CD14-positive monocyte (primary cell): ENCODE measurements at regions not wholly inside any gene's neighbourhood (a gene's known extent, or its start where the extent isn't known, plus 50 kb on each side); places are given as distances from the start of the nearest gene placed in this dataset.
A peak's percentile ranks its signal among the peaks of the same experiment; 100 is the strongest.

Experiments used
- DNase-seq, 3 donors: peaks; one replicate each; pipeline ENCODE4 v3.0.0-alpha.2; 2011 to 2022
- H2AFZ ChIP-seq: 2 replicates; pipeline ENCODE4 v1.6.0; 2012; ENCODE audit warnings: mild to moderate bottlenecking, low read depth, low read length, inconsistent platforms; ENCODE audit not compliant: insufficient read depth, poor library complexity, severe bottlenecking
- H3K27ac ChIP-seq, 2 donors: 1 replicate in 1 of 2; 2 replicates in 1 of 2; pipeline ENCODE4 v1.5.1; 2012 to 2013; ENCODE audit warnings: low read length in 2 of 2, control low read depth in 1 of 2, inconsistent platforms in 1 of 2, low read depth in 1 of 2, mild to moderate bottlenecking in 1 of 2
- H3K27me3 ChIP-seq, 2 donors: one replicate each; pipeline versions ENCODE4 v1.6.0 to v1.6.1; 2011 to 2013; ENCODE audit warnings: low read length in 2 of 2; ENCODE audit not compliant: control insufficient read depth in 2 of 2, insufficient read depth in 2 of 2
- H3K36me3 ChIP-seq, 2 donors: replicated peaks in 1 of 2; 1 replicate in 1 of 2; 2 replicates in 1 of 2; pipeline versions ENCODE4 v1.5.1 to v1.6.1; 2012 to 2013; ENCODE audit warnings: low read length in 2 of 2, control low read depth in 1 of 2, inconsistent platforms in 1 of 2, mild to moderate bottlenecking in 1 of 2; ENCODE audit not compliant: insufficient read depth in 2 of 2, control insufficient read depth in 1 of 2
- H3K4me1 ChIP-seq, 2 donors: 1 replicate in 1 of 2; 2 replicates in 1 of 2; pipeline versions ENCODE4 v1.5.1 to v1.6.1; 2012 to 2013; ENCODE audit warnings: low read length in 2 of 2, control low read depth in 1 of 2, inconsistent platforms in 1 of 2, mild to moderate bottlenecking in 1 of 2, moderate library complexity in 1 of 2; ENCODE audit not compliant: insufficient read depth in 2 of 2, control insufficient read depth in 1 of 2
- H3K4me2 ChIP-seq: replicated peaks from 2 replicates; pipeline ENCODE3; 2012; ENCODE audit warnings: low read length, moderate library complexity, mild to moderate bottlenecking; ENCODE audit not compliant: poor library complexity, severe bottlenecking; ENCODE audit errors: extremely low read depth
- H3K4me3 ChIP-seq, 3 experiments: fragments of 200-600 bp in 1 of 3; sonication (generic) in 1 of 3; replicated peaks in 1 of 3; 1 replicate in 2 of 3; 2 replicates in 1 of 3; pipeline ENCODE4 v1.5.1; 2011 to 2013; ENCODE audit warnings: low read length in 3 of 3, mild to moderate bottlenecking in 3 of 3, control low read depth in 2 of 3, low read depth in 2 of 3, inconsistent platforms in 1 of 3, moderate library complexity in 1 of 3
- H3K79me2 ChIP-seq: 2 replicates; pipeline ENCODE4 v1.6.0; 2012; ENCODE audit warnings: mild to moderate bottlenecking, control low read depth, inconsistent platforms, low read length, moderate library complexity; ENCODE audit not compliant: insufficient read depth
- H3K9ac ChIP-seq: 2 replicates; pipeline ENCODE4 v1.6.0; 2017; ENCODE audit warnings: low read length, mild to moderate bottlenecking; ENCODE audit not compliant: insufficient read depth, poor library complexity, severe bottlenecking
- H3K9me3 ChIP-seq, 2 donors: replicated peaks in 1 of 2; 1 replicate in 1 of 2; 2 replicates in 1 of 2; pipeline versions ENCODE4 v1.5.1 to v1.6.1; 2012 to 2013; ENCODE audit warnings: low read length in 2 of 2, control low read depth in 1 of 2; ENCODE audit not compliant: control insufficient read depth in 1 of 2, insufficient read depth in 1 of 2
- H4K20me1 ChIP-seq: 2 replicates; pipeline ENCODE4 v1.6.0; 2012; ENCODE audit warnings: mild to moderate bottlenecking, low read length, control low read depth, moderate library complexity; ENCODE audit not compliant: insufficient read depth
- H3K27ac Mint-ChIP-seq, 7 donors: one replicate each; pipeline ENCODE4 v1.8.0; 2020; ENCODE audit warnings: mild to moderate bottlenecking in 7 of 7, mixed read lengths in 7 of 7, moderate library complexity in 6 of 7, inconsistent platforms in 2 of 7
- H3K27me3 Mint-ChIP-seq, 3 donors: one replicate each; pipeline ENCODE4 v1.8.0; 2021 to 2022; ENCODE audit warnings: low read depth in 3 of 3, mild to moderate bottlenecking in 3 of 3, mixed read lengths in 3 of 3, moderate library complexity in 3 of 3, inconsistent platforms in 1 of 3
- H3K36me3 Mint-ChIP-seq, 2 donors: one replicate each; pipeline ENCODE4 v1.8.0; 2020; ENCODE audit warnings: mixed read lengths in 2 of 2, inconsistent platforms in 1 of 2, mild to moderate bottlenecking in 1 of 2
- H3K4me1 Mint-ChIP-seq: one replicate; pipeline ENCODE4 v1.8.0; 2020; ENCODE audit warnings: mild to moderate bottlenecking, mixed read lengths
- H3K4me3 Mint-ChIP-seq, 2 donors: one replicate each; pipeline ENCODE4 v1.8.0; 2020; ENCODE audit warnings: mild to moderate bottlenecking in 2 of 2, mixed read lengths in 2 of 2, moderate library complexity in 1 of 2
- H3K9me3 Mint-ChIP-seq, 7 donors: one replicate each; pipeline ENCODE4 v1.8.0; 2020 to 2022; ENCODE audit warnings: mixed read lengths in 7 of 7, mild to moderate bottlenecking in 6 of 7, moderate library complexity in 6 of 7, inconsistent platforms in 2 of 7
- CTCF ChIP-seq: fragments of 200-600 bp; IDR thresholded peaks from one replicate; pipeline ENCODE4 v1.8.0; 2022; ENCODE audit warnings: antibody characterized with exemption, mild to moderate bottlenecking
- WGBS: methylation state at CpG from one replicate; pipeline ENCODE4 v1.1.5; 2013; ENCODE audit warnings: missing lambda C conversion rate; ENCODE audit not compliant: insufficient coverage; 5-methylcytosine and 5-hydroxymethylcytosine counted together
- intact Hi-C, 2 donors: fragments of 100-400 bp; cut with micrococcal nuclease; formaldehyde crosslinking; loops; one replicate each; pipeline versions ENCODE4 v1.15.0 to v1.15.1; 2023

GRCh38 chr6:149242883-149243282 is 74.6 kb upstream of the TAB2 start:
- intact Hi-C loops, result no loop called here
- Histone ChIP-seq H3K4me2 (no peak overlapping the region), H3K36me3 (no peaks in the 10 kb centered on the region), H4K20me1 (no peaks in the 10 kb centered on the region), H2AFZ (no peak overlapping the region), H3K9me3 (peaks cover 10 to 15% of the 10 kb centered on the region in 2 donors), H3K4me3 (no peak overlapping the region), H3K27ac (no peak overlapping the region), H3K4me1 (peaks cover 21 to 24% of the 10 kb centered on the region in 2 donors), H3K27me3 (no peaks in the 10 kb centered on the region), H3K79me2 (peaks cover 6% of the 10 kb centered on the region), H3K9ac (no peak overlapping the region)
- 100% methylated on average over 1 of the region's 5 CpGs for WGBS
- peaks cover 33% of the 10 kb centered on the region for H3K4me1 Mint-ChIP-seq
- no peak for DNase-seq
- TF ChIP-seq CTCF, result no peak
- H3K36me3 Mint-ChIP-seq, result peaks cover 3% of the 10 kb centered on the region in 2 donors
- no peaks in the 10 kb centered on the region for H3K27me3 Mint-ChIP-seq
- no peak overlapping the region for H3K27ac Mint-ChIP-seq
- no peak overlapping the region for H3K4me3 Mint-ChIP-seq
- peaks cover 6 to 22% (median 17%) of the 10 kb centered on the region in 7 donors for H3K9me3 Mint-ChIP-seq

- Histone ChIP-seq H3K9me3 (peaks cover 8 to 13% of the 10 kb centered on the region in 2 donors), H3K36me3 (no peaks in the 10 kb centered on the region), H3K79me2 (peaks cover 14% of the 10 kb centered on the region), H3K9ac (no peak overlapping the region), H3K27ac (no peak overlapping the region), H3K27me3 (no peaks in the 10 kb centered on the region), H4K20me1 (no peaks in the 10 kb centered on the region), H3K4me3 (no peak overlapping the region), H2AFZ (no peak overlapping the region), H3K4me1 (peaks cover 33 to 36% of the 10 kb centered on the region in 2 donors), H3K4me2 (no peak overlapping the region)
- Mint-ChIP-seq H3K4me3 (no peak overlapping the region), H3K4me1 (peaks cover 44% of the 10 kb centered on the region), H3K9me3 (peaks cover 6 to 16% (median 13%) of the 10 kb centered on the region in 7 donors), H3K27ac (peak overlapping the region in 1 of 7 donors; percentile 22), H3K36me3 (peaks cover 3% of the 10 kb centered on the region in 2 donors), H3K27me3 (peaks cover 0 to 3% (median 0%) of the 10 kb centered on the region in 3 donors)
- TF ChIP-seq CTCF, result no peak
- WGBS, result 58% methylated on average over 6 of the region's 7 CpGs
- intact Hi-C loops, result no loop called here
- no peak for DNase-seq
Observed at GRCh38 chr6:149244105-149244504, 73.4 kb upstream of the TAB2 start.
